HuH-7 (cell line): ENCODE measurements at regions not wholly inside any gene's neighbourhood (a gene's known extent, or its start where the extent isn't known, plus 50 kb on each side); places are given as distances from the start of the nearest gene placed in this dataset.

ENCODE experiments used
- DNase-seq: peaks from one replicate; pipeline ENCODE4 v3.0.0; 2011; ENCODE audit warnings: low spot score

DNA sequence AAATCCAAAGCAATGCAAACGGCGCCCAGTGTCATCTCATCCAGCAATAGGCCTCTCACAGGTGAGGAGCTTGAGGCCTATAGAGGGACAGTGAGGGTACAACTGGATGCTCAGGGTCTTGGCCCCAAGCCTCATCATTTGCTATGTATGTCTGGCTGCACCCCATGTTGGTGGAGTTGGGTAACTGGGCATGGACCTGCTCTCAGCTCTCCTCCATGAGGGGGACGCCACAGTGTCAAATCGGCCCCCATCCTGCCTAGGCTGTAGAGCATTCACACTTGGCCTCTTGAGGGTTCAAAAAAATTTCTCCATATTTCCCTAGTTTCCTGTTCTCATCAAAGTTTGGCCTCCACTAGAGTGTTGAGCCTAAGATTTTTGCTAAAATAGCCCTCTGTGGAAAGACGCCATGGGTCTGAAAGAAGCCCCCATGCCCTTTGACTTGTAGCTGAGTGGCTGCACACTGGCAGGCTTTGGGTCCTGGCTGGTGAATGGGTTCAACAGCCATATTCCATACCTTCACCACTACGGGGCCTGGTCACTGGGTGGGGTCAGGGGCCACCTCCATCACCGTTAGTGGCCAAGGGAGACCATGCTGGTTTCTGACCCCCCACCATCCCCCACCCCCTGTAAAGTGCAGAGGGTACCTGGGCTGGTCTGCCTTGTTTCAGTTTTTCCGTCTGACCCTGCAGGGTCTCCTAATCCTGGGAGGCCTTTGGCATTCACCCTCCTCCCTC lies 132.3 kb upstream of the TBX20 start:
- DNase-seq: no peak

DNA sequence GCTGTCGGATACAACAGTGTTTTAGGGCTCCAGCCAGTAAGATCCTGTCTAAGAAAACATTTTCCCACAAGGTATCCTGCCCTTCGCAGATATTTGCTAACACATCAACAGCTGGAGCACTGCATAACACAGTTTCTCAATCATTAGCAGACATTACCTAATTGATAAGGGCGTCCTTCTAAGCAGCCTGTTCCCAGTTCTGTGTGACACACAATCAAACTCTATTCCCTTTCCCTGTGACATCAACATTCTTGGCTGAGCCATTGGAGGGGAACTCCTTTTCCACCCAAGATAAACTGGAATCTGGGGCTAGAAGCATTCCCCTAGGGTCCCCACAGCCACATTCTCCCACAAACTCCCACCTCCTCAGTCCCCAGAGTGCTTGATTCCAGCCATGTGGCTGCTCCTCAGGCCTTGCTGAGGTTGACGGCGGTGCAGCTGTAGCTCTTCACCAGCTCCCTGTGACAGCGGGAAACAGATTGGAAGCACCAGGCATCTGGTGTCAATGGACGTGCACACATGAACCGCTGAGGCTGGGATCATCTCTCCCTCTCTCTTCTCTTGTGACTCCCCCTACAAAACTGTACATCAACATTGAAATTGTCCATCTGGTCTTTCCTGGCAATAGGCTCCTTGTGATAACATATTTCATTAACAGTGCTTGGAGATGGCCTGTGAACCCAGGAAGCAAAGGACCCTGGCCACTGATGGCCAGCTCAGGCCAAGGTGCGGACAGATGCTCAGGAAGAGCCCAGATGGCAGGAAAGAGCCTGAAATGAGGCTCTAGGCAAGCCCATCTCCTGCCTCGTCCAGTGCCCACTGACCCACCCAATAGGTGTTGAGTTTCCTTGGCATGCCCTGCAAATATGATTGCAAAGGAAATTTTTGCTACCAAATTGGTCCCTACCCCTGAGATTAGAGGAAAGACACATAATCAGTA lies 131.1 kb upstream of the TBX20 start:
- DNase-seq: no peak

DNA sequence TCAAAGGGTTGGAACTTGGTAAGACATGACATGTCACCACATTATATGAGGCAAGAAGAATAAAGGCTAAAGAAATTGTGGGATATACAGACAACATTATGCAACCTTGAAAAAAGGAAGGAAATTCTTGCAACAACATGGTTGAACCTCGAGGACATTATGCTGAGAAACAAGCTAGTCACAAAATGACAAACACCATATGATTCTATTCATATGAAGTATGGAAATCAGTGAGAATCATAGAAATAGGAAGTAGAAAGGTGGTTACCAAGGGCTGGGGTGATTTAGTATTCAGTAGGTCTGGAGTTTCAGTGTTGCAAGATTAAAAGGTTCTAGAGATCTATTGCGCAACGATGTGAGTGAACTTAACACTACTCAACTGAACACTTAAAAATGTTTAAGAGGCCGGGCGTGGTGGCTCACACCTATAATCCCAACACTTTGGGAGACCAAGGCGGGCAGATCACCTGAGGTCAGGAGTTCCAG lies 126.9 kb upstream of the TBX20 start:
- DNase-seq: no peak

DNA sequence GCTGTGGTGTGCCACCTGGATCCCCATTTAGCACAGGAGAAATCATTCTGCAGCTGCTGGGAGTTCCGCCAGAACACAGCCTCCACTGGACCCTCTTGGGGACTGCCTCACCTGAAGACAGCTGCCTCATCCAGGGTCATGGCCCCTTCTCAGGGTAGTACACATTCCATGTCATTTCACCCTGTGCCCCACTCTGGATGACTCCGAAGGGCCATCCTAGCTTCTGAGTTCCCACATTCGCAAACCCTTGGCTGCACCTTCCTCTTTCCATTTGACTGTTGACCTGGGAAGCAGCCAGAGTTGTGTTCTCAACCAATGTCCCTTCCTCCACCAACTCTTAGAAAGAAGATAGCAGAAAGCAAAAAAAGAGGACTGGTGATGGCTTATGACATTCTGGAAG lies 125.6 kb upstream of the TBX20 start:
- DNase-seq: no peak

DNA sequence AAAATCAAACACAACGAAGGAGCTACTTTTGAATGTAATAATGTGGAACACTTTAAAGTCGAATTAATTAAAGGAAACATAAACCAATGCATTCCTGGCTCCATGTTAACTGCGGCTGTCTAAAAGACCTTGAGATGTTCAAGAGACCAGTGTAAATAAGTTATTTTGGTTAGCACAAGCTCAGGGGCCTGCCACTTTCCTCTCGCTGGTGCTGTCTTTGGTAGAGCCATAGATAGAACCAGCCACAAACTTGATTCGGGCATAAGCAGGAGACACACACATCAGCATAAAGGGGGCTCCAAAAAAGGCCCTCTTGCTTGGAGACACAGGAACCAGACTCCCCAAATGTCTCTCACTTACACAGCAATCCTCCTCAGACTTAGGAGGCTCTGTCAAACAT lies 121.6 kb upstream of the TBX20 start:
- DNase-seq: no peak

DNA sequence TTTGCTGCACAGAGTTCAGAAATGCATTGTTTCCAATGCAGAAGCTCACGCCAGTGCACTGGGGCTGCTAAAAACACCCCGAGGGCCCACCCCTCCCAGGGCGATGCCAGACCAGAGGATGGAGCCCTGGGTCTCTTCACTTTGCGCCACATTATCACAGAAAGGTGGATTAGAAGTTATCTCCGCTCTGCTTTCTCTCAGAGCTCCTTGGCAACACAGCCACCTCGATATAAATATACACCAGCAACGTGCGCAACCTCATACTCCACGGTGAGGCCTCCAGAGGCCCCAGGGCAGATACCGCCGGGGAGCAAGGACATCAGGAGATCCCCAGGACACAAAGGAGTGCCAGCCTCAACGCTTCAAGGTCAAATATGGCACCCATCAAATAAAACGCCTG lies 121.0 kb upstream of the TBX20 start:
- DNase-seq: no peak

DNA sequence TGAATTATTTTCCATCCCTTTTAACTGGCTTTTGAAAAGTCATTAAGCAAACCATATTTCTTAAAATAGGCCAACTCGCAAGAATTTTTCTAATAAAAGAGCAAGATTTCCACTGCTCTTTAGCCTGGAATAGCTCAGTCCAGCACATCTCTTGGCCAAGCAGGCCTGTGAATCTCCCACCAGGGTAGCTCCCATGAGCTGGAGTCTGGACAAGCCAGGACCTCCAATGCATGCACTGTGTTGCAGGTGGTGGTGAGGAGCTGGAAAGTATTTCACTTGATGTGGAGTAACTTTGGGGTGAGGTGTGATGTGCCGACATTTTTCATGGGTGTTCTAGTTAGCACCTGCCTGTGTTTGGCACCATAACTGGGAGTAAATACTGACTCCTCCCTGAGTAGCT lies 117.3 kb upstream of the TBX20 start:
- DNase-seq: no peak

DNA sequence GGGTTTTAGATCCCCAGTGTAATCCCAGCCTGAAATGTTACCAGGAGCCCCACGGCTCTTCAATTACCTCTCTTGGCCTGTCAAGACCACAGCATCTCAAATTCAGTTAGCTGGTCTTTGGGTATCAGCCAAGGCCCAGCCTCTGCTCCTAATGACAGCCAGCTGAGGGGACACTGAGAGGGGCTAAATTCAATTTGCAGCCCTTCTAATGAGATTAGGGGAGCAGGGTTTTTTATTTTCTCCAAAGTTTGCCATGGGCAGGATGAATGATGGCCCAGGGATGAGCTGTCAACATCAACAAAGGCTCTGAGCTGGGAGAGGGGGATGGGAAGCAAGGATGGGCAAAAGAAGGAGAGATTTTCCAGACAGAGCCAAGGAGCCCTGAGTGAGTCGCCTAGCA lies 116.8 kb upstream of the TBX20 start:
- no peak for DNase-seq

DNA sequence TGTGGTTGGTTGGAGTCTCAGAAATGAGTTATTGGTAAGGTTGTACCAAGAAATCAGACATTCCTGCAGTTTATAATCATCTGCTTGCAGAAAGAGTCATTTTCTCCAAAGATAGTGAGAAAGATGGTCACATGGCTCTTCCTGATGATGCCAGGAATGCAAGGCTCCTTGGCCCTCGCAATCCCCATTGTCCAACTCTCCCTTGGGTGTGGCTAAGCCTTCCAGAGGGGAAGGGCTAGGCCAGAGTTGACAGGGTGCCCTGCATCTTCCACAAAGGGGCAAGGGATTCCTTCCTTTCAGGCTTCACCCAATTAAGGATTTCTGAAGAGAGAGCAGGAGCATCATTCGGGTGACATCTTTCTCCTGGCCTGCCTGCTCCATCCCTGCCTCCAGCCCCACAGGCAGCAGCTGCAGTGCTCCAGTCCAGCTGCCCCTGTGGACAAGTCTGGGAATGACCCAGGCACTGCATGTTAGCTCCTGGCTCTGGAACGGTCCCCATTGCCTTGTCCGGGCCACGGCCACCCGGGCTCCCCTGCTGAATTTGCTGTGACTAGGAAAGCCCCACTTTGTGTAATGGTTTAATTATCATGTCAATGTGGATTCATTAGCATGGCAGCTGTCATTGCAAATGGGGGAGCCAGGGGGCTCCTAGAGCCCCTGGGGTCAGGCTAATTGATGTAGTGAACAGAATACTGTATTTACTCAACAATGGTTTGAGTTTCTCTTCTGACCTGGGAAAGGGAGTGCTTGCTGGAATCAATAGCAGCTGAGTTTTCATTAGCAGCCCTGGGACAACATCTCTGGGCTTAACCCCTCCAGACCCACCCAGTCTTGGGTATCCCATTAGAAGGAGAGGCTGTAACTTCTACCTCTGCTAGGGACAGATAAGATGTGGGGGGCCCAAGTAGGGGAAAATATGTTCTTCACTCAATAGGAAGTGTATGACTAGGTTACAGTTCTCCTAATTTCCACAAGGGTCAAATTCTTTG lies 112.6 kb upstream of the TBX20 start:
- no peak for DNase-seq

DNA sequence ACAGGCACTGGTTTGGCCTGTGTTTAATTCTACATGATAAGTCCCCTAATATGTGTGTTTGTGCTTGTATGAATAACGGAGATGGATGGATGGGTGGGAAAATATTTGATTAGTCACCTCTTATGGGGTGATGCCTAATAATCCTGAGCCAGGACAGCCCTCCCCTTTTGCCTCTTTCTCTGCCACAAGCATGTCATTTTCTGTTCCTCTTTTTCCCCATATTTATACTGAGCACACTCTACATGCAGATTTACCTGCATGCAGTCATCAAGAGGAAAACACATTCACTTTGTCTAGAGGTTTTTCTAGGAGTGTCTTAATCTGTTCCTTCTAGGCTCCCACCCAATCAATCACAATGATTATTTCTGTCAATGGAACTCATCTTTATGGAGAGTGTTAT lies 111.6 kb upstream of the TBX20 start:
- DNase-seq: no peak

DNA sequence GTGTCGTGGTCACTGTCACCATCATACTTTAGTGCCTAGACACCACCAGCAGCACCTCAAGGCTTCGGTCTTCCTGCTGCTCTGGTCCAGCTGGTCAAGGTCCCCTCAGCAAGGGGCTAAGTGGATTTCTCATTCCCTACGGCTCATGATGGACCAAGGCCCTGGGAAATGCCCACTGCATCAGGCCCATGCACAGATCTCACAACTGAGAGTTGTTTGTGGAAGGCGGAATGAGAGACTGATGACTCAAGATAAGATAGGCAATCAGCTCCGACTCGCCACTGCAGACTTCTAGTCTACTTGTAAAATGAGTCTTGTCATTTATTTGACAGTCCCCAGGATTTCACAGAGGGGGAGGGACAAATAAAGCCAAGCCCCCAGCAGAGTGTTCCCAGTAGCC lies 108.4 kb upstream of the TBX20 start:
- DNase-seq: no peak

DNA sequence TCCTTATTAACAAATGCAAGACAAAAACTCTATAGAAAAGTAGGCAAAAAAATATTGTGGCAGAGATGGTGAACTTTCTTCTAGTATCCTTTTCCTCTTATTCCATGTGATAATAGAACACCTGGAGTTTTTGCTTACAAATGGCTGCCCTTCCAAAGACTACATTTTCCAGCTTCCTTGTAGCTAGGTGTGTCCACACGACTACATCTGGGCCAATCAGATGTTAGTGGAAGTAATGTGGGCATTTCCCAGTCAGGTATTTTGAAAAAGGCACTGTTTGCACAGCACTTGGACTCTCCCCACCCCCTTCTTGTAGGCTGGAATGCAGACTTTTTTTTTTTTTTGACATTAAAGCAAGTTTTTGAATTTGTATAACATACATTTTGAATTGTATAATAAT lies 105.5 kb upstream of the TBX20 start:
- DNase-seq: no peak

DNA sequence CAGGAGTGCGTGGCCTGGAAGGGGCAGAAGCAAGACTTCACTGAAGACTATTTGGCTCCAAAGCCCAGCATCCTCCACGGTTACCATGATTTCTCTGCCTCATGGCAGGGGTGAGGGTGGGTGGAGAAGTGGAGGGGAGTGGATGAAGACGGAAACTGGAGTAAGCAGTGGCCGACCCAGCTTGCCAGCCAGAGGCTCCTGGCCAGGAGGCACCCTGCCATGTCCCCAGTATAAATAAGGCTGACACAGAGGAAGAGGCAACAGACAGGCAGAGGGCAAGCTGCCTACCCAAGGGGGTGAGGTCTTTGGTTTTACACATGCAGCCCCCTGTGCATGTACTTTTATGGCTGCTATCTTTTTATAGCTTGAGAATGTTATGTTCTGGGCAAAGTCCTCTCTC lies 102.6 kb upstream of the TBX20 start:
- no peak for DNase-seq

DNA sequence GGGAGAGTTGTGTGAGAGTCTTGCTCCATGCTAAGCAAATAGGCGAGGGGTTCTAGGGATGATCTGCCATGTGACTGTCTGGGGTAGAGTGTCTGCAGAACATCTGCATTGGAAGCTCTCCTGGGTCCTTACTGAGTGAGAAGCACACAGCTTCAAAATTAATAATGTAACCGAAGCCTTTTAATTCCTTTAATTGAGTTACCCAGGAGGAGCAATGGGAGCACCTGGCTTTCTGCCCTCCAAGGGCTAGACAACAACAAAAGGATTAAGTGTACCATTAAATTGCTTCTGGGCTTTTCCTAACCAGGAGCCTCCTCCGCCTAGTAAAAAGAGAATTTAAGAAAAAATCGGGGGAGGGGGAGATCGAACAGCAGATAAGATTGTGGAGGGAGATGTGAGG lies 102.0 kb upstream of the TBX20 start:
- no peak for DNase-seq

DNA sequence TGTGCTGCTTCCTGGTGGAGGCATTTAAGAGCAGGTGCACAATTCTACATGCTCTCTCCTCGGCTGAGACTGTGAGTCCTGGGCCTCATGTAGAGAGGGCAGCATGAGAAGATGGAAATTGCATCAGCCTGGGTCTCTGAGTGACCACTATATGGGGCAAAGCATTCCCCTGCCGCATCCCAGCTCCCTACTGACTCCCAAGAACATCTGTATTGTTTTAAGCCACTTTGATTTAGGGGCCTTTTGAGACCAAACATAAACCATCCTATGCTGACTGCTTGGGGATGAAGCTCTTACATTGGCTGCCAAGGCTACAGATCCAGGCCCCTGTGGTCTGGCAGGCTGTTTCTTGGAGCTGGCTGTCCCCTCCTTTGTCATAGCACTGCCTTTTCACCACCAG lies 101.3 kb upstream of the TBX20 start:
- DNase-seq: no peak

DNA sequence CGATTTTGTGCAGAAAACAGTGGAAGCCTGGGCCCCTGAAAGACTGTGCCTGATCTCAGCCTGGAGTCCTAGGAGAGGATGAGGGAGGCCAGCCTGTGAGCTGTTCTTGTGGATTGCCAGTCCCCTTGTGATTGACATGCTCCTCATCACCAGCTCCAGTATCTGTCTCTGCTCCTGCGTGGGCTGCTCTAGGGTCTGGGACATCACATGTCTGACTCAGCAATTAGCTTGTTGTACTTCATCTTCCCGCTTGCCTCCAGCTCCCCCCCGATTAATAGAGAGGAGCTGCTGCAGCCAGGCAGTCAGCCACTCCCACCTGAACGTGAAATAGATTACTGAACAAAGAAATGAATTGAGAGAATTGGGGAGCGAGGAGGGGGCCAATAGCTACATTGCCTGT lies 99.6 kb upstream of the TBX20 start:
- no peak for DNase-seq

DNA sequence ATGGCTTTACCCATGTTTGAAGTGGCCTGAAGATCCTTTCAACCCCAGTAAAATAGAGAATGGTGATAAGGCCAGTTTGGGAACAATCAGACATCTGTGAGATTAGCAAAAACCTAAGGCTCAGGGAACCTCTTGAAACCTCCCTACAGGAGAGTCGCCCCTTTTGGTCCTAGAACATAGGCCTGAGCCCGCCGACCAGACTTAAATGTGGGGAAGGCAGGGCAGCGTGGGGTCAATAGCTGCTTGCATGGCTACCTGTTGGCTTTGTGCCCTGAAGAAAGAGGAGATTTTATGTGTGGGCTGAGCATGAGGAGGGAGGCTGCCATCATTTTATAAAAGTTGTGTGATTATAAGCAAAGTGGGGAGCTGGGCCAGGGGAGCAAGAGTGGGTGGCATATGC lies 97.6 kb upstream of the TBX20 start:
- no peak for DNase-seq

DNA sequence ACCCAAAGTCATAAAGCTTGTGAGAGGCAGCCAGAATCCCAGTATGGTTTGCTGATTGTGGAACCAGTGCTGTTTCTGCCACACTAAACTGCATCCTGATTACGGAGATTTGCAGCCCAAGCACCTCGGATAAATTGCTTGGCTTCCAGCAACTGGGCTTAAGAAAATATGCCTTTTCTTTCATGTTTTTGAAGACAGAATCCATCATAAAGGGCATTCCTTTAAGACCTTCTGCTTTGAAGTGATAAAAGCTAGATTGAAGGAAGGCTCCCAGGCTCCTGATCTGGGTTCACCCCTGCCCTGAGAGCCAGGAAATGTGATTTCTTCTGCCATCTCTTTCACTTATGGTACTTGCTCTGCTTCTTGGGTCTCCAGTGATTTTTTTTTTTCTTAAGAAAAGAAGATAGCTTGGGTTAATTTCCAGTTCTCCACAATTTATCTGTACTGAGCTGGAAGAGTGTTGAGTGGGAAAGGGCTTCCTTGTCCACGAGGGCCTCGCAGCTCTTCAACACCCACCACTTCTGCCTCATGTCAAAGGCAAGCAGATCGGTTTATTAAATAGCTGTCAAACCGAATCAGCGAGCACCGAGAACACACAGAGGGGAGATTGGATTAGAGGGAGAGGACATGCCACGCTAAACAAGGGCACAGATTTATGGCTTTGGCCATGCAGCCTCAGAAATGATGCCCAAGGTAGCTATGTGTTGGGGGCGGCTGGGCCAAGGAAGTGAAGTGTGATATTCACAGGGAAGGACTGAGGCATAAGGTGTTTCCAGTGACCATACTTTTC lies 94.9 kb upstream of the TBX20 start:
- DNase-seq: no peak

DNA sequence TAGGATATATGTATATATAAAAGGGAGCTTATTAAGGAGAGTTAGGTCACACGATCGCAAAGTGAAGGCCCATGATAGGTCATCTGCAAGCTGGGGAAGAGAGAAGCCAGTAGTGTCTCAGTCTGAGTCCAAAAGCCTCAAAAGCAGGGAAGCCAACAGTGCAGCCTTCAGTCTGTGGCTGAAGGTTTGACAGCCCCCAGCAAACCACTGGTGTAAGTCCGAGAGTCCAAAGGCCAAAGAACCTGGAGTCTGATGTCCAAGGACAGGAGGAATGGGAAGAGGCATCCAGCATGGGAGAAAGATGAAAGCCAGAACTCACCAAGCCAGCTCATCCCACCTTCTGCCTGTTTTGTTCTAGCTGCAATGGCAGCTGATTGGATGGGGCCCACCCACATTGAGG lies 88.9 kb upstream of the TBX20 start:
- DNase-seq: no peak

DNA sequence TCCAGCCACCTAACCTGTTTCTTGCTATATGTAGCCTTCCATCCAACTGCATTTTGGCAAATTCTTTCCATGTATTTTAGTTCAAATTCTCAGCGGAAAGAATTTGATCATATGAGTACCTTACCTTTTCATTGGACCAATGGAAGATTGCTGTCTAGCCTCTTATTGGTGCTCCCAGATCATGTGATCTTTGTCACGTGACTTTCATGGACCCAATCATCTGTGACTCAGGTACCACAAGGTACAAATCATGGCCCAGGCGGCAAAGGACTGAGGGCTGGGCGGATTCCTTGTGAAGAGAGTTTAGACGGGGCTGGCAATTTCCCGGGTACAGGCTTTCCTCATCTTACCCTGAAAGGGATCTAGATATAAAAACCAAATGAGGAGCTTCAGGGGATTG lies 85.9 kb upstream of the TBX20 start:
- DNase-seq: no peak

DNA sequence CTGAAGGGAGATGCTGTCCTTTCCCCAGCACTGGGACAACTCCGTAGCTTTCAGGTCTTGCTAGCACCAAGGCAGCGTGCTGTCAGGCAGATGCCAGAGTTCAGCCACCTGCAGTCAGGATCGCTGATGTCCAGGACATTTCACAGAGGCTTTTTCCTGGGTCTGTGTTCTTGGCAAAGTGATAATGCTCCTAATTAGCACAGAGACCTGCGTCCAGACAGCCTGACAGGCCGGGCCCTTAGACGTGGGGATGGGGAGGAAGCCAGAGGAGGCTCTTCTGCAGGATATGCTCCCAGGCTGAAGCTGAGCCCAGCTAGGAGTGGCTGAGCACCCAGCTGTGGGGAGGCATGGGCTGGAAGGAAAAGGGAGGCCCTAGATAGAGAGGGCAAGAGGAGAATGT lies 82.5 kb upstream of the TBX20 start:
- no peak for DNase-seq
